HG03432 (cell line): ENCODE measurements at regions not wholly inside any gene's neighbourhood (a gene's known extent, or its start where the extent isn't known, plus 50 kb on each side); places are given as distances from the start of the nearest gene placed in this dataset.

Experiments
- ATAC-seq: cut with Tn5 transposase; IDR thresholded peaks from one replicate; pipeline ENCODE4 v1.9.1; 2021; ENCODE audit warnings: mild to moderate bottlenecking, moderate library complexity; ENCODE audit not compliant: unreplicated experiment

GRCh38 chr9:99361817-99362216 lies 139.7 kb downstream of the SEC61B start:
- ATAC-seq: no peak

- no peak for ATAC-seq
These were observed 140.2 kb downstream of the SEC61B start for GRCh38 chr9:99362321-99362720.

GRCh38 chr9:99363509-99363908 lies 141.4 kb downstream of the SEC61B start:
- no peak for ATAC-seq

- no peak for ATAC-seq
These were observed 143.3 kb downstream of the SEC61B start for GRCh38 chr9:99365233-99365980.

GRCh38 chr9:99366183-99366582 lies 144.1 kb downstream of the SEC61B start:
- ATAC-seq: no peak

GRCh38 chr9:99366621-99367020 lies 144.5 kb downstream of the SEC61B start:
- ATAC-seq: no peak

- peak; percentile 71 for ATAC-seq
These were observed 146.6 kb downstream of the SEC61B start for GRCh38 chr9:99368341-99369326.

GRCh38 chr9:99369327-99369722 lies 147.2 kb downstream of the SEC61B start:
- ATAC-seq: no peak

- ATAC-seq: no peak
These were observed 148.3 kb downstream of the SEC61B start for GRCh38 chr9:99370376-99370775.

- no peak for ATAC-seq
These were observed 149.3 kb downstream of the SEC61B start for GRCh38 chr9:99371376-99371775.

GRCh38 chr9:99373912-99374311 lies 151.8 kb downstream of the SEC61B start:
- ATAC-seq: no peak

GRCh38 chr9:99374793-99375192 lies 152.7 kb downstream of the SEC61B start:
- no peak for ATAC-seq

- no peak for ATAC-seq
These were observed 153.4 kb downstream of the SEC61B start for GRCh38 chr9:99375481-99375880.

GRCh38 chr9:99377790-99378775 lies 156.0 kb downstream of the SEC61B start:
- ATAC-seq: no peak

- ATAC-seq: no peak
These were observed 161.5 kb downstream of the SEC61B start for GRCh38 chr9:99383536-99383935.

GRCh38 chr9:99385215-99385614 lies 163.1 kb downstream of the SEC61B start:
- no peak for ATAC-seq

- ATAC-seq: no peak
These were observed 163.8 kb downstream of the SEC61B start for GRCh38 chr9:99385814-99386279.

- no peak for ATAC-seq
These were observed 165.3 kb downstream of the SEC61B start for GRCh38 chr9:99387431-99387830.

- ATAC-seq: no peak
These were observed 167.3 kb downstream of the SEC61B start for GRCh38 chr9:99389087-99390033.
